Activated CD4-positive, alpha-beta T cell treated with anti-CD3 and anti-CD28 coated beads, Interleukin-2, amount 50 U/mL, for 24 hours (primary cell): ENCODE measurements at regions not wholly inside any gene's neighbourhood (a gene's known extent, or its start where the extent isn't known, plus 50 kb on each side); places are given as distances from the start of the nearest gene placed in this dataset.

Source experiments
- DNase-seq, 2 donors: peaks; one replicate each; pipeline ENCODE4 v3.0.0-alpha.2; 2020; ENCODE audit warnings: low read depth in 1 of 2, low spot score in 1 of 2

DNA sequence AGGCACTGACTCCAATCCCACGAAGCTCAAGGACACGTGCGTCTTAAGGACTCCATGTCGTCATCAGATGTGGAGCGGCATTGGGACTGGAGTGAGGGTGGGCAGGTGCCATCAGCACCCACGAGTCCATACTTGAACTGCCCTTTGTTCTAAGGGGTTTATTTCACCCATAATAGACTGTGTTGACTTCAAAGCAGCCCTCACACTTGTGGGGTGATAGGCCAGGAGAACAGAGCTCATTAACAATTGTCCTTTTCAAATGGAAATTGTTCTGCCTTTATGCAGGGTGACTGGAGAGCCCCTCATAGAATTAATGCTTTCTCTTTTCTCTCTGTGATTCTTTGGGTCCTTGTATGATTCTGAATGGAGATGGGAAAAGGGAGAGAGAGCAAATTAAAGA lies 376.9 kb upstream of the MGMT start:
- no peak for DNase-seq

- DNase-seq = no peak
These were observed 376.2 kb upstream of the MGMT start for GRCh38 chr10:129090618-129091366.

GRCh38 chr10:129093641-129094040 lies 373.4 kb upstream of the MGMT start:
- no peak for DNase-seq

DNA sequence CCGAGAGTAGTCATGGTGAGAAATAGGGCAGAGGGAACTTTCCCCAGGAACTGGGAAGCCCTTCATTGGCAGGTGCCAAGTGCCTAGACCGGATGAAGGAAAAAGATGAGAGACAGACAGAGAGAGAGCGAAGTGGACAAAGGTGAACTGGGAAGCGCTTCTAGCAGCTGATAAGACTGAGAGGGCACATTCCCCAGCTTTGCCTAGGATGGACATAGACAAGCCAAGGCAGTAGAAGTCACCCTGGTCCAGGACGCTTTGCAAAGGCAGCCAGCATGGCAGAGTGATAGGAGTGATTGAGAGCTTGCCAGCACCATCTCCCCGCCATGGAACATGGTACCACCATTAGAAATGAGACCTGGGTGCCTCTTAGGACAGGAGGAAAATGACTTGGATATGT lies 372.8 kb upstream of the MGMT start:
- DNase-seq = no peak

- no peak for DNase-seq
These were observed 372.2 kb upstream of the MGMT start for GRCh38 chr10:129094861-129095260.

GRCh38 chr10:129095680-129096064 lies 371.4 kb upstream of the MGMT start:
- DNase-seq = no peak

GRCh38 chr10:129096065-129096984 lies 370.7 kb upstream of the MGMT start:
- DNase-seq = no peak

GRCh38 chr10:129097776-129098330 lies 369.2 kb upstream of the MGMT start:
- no peak for DNase-seq

DNA sequence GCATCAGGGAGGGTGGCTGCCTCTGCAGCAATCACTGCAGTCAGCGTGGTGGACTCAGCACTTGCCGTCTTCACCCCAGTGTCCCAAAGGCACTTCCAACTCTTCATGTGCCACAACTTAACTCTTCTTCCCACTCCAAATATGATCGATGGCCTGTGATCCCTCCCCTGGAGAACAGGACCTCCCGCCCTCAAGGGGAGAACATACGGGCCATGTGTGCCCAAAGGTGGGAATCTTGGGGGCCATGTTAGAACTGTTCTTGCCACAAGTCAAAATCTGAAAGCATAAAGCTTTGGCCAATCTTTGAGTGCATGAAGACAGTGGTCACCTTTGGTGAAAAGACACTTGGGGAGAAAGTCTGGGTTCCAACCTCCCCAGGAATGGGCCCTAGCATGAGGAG lies 368.5 kb upstream of the MGMT start:
- no peak for DNase-seq

DNA sequence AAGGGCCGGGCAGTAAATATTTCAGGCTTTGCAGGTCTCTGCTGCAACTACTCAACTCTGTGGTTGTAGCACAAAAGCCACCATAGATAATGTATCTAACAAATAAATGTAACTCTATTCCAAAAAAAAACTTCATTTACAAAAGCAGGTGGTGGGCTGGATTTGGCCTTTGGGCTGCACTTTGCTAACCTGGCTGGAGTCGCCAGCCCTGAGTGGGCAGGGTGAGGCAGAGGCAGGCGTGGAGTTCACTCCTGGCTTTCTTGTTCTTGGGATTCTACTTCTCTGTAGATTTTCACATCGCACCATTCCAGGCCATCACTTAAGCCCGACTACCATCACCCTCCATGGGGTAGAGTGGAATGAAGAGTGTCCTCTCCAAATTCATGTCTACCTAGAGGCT lies 367.6 kb upstream of the MGMT start:
- DNase-seq = no peak

DNA sequence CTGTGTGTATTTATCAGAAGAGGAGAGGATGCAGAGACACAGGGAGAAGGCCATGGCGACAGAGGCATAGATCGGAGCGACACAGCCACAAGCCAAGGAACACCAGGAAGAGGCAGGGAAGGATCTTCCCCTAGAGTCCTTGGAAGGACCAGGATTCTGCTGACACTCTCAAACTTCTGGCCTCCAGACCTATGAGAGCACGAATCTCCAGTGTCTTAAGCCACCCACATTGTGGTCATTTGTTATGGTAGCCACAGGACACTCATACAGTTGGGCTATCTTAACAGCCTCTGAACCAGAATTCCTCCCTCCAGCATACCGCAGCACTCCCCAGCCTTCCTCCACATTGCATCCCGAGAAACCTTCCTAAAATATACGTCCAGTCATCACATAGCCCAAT lies 367.0 kb upstream of the MGMT start:
- no peak for DNase-seq

- DNase-seq = no peak
These were observed 365.6 kb upstream of the MGMT start for GRCh38 chr10:129101232-129101980.

DNA sequence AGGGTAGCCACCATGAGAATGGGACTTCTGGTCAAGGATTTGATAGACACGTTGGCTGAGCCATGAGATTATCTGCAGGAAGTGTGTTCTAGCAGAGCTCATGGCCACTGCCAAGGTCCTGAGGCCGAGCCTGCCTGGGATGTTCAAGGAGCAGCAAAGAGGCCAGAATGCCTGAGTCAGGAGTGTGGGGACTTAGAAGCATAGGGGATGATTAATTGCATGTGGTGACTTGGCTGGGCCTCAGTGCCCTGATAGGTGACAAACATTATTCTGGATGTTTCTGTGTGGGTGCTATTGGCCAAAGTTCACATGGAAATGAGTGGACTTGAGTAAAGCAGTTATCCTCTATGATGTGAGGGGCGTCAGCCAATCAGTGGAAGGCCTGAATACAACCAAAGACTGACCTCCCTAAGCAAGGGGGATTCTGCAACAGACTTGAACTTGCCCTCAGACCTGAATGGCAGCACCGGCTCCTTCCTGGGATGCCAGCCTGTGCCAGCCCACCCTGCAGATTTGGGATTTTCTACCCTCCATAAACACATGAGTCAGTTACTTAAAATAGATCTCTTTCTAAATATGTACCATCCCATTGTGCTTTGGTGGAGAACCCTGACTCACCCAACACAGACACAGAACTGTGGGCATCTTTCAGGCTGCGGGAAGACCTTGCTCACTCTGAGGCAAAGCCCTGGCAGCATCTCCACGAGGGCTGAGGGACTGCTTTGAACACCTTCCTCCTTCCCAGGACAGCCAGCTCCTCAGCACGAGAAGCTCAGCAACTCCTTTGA lies 363.9 kb upstream of the MGMT start:
- DNase-seq = no peak

GRCh38 chr10:129104266-129105045 lies 362.6 kb upstream of the MGMT start:
- DNase-seq = no peak

DNA sequence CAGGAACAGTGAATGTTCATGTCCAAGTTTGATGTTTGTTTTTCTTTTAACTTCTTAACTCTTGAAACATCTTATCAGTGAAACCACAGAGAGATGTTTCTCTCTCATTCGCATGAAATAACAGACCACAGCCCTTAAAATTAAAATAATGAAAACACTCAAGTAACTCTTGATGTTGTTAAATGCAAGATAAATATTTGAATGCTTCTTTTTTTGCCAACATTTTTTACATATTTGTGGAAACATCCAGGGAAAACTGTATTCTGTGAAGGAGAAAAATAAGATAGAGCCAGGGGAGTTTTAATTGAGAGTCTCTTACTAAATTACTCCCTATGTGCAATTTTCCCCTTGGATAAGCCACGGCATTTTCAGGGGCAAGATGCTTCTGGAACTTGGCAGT lies 361.8 kb upstream of the MGMT start:
- DNase-seq = no peak

GRCh38 chr10:129106314-129106713 lies 360.7 kb upstream of the MGMT start:
- no peak for DNase-seq

DNA sequence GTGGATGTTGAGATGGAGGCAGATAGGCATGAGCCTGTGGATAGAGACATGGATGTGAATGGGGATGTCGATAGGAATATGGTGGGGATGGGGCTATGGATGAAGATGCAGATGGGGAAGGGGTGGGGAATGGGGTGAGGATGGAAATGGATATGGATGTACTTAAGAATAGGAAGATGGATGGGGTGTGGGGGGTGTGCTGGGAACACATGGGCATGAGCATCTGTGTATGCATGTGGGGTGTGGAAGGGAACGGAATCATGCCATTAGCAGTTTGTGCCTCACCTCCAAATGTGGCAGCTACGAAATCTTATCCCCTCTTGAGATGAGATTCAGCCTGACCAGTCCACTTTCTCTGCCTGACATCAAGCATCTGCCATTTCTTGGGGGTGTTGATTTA lies 359.5 kb upstream of the MGMT start:
- no peak for DNase-seq

- no peak for DNase-seq
These were observed 358.7 kb upstream of the MGMT start for GRCh38 chr10:129108378-129108777.

DNA sequence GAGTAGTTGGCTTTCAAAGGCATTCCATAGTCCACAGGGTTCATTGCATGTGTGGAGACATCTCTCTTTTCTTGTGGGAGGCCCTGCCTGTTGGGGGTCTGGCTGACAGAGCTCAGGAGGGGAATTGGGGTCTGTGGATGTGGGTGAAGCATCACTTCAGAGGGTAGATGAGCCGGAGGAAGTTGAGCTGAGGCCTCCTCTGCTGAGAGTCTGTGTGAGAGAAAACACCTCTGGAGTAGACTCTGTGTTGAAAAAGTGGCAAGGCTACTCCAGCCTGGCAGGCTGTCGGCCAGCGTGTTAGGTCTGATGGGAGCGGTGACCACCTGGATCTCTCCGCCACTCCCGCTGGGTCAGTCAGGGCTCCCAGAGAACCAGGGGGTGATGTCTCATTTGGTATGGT lies 358.0 kb upstream of the MGMT start:
- no peak for DNase-seq

GRCh38 chr10:129110780-129111179 lies 356.3 kb upstream of the MGMT start:
- DNase-seq = no peak
